ENCODE measurements at regions not wholly inside any gene's neighbourhood (a gene's known extent, or its start where the extent isn't known, plus 50 kb on each side); places are given as distances from the start of the nearest gene placed in this dataset.
"Not testable (repeated sequence)": the region's sequence is repeated elsewhere in the genome, so short reads cannot be mapped to it uniquely, and the experiment has no call there.

- no peak for DNase-seq
Measured at GRCh38 chr7:89934101-89934500, 220.2 kb upstream of the STEAP1 start.

GRCh38 chr7:89943525-89944050 lies 210.7 kb upstream of the STEAP1 start:
- DNase-seq, result no peak

- no peak for DNase-seq
Measured at GRCh38 chr7:89958525-89959068, 195.7 kb upstream of the STEAP1 start.

GRCh38 chr7:89966067-89966664 lies 188.1 kb upstream of the STEAP1 start:
- no peak for DNase-seq

- DNase-seq, result no peak
Measured at GRCh38 chr7:89975577-89975976, 178.7 kb upstream of the STEAP1 start.

- DNase-seq, result no peak
Measured at GRCh38 chr7:89987665-89988064, 166.6 kb upstream of the STEAP1 start.

GRCh38 chr7:89988074-89988473 lies 166.2 kb upstream of the STEAP1 start:
- DNase-seq, result no peak

GRCh38 chr7:89989454-89989853 lies 164.8 kb upstream of the STEAP1 start:
- no peak for DNase-seq

GRCh38 chr7:89994483-89994882 lies 159.8 kb upstream of the STEAP1 start:
- DNase-seq, result no peak

- no peak for DNase-seq
Measured at GRCh38 chr7:89998554-89998953, 155.7 kb upstream of the STEAP1 start.

GRCh38 chr7:90005836-90006235 lies 148.4 kb upstream of the STEAP1 start:
- DNase-seq, result peak; percentile 2

GRCh38 chr7:90007001-90007654 lies 147.1 kb upstream of the STEAP1 start:
- no peak for DNase-seq

- no peak for DNase-seq
Measured at GRCh38 chr7:90007831-90008230, 146.4 kb upstream of the STEAP1 start.

GRCh38 chr7:90022213-90022612 lies 132.1 kb upstream of the STEAP1 start:
- DNase-seq, result no peak

- no peak for DNase-seq
Measured at GRCh38 chr7:90025771-90026170, 128.5 kb upstream of the STEAP1 start.

- DNase-seq, result no peak
Measured at GRCh38 chr7:90033850-90034249, 120.4 kb upstream of the STEAP1 start.

GRCh38 chr7:90053094-90053493 lies 101.2 kb upstream of the STEAP1 start:
- no peak for DNase-seq

GRCh38 chr7:90061077-90061476 lies 93.2 kb upstream of the STEAP1 start:
- DNase-seq, result no peak

GRCh38 chr7:90064370-90064769 lies 89.9 kb upstream of the STEAP1 start:
- no peak for DNase-seq

GRCh38 chr7:90067171-90067570 lies 87.1 kb upstream of the STEAP1 start:
- DNase-seq, result no peak

GRCh38 chr7:90070238-90070637 lies 84.0 kb upstream of the STEAP1 start:
- not testable (repeated sequence) for DNase-seq

- DNase-seq, result no peak
Measured at GRCh38 chr7:90078921-90079320, 75.3 kb upstream of the STEAP1 start.

- no peak for DNase-seq
Measured at GRCh38 chr7:90081621-90082020, 72.6 kb upstream of the STEAP1 start.

GRCh38 chr7:90092506-90092905 lies 61.8 kb upstream of the STEAP1 start:
- no peak for DNase-seq

GRCh38 chr7:90094030-90094429 lies 60.2 kb upstream of the STEAP1 start:
- DNase-seq, result no peak

All from NCI-H524 treated with DMSO at 0.1 percent for 48 hours (cell line).